Mesendoderm (in vitro differentiated cells): ENCODE measurements at regions not wholly inside any gene's neighbourhood (a gene's known extent, or its start where the extent isn't known, plus 50 kb on each side); places are given as distances from the start of the nearest gene placed in this dataset.
A peak's percentile ranks its signal among the peaks of the same experiment; 100 is the strongest.

ENCODE experiments used
- DNase-seq: peaks from one replicate; pipeline ENCODE4 v3.0.0; 2013
- H2AK5ac ChIP-seq: 2 replicates; pipeline ENCODE4 v1.6.1; 2013; ENCODE audit warnings: low read length, inconsistent platforms
- H2BK120ac ChIP-seq: 2 replicates; pipeline ENCODE4 v1.6.1; 2013; ENCODE audit warnings: low read depth, mild to moderate bottlenecking, low read length, moderate library complexity, mixed read lengths
- H2BK15ac ChIP-seq: replicated peaks from 2 replicates; pipeline ENCODE4 v1.6.1; 2013; ENCODE audit warnings: low read depth, mild to moderate bottlenecking, moderate library complexity
- H2BK5ac ChIP-seq: 2 replicates; pipeline ENCODE4 v1.6.1; 2013; ENCODE audit warnings: low read length, inconsistent platforms
- H3K18ac ChIP-seq: 2 replicates; pipeline ENCODE4 v1.6.1; 2013; ENCODE audit warnings: mild to moderate bottlenecking, low read length, mixed read lengths
- H3K23ac ChIP-seq: one replicate; pipeline ENCODE4 v1.6.1; 2013; ENCODE audit warnings: low read length
- H3K27ac ChIP-seq: 2 replicates; pipeline ENCODE4 v1.5.1; 2013; ENCODE audit warnings: low read depth, mild to moderate bottlenecking, inconsistent platforms, low read length, moderate library complexity
- H3K27me3 ChIP-seq: 2 replicates; pipeline ENCODE4 v1.6.1; 2013; ENCODE audit warnings: low read length, control low read depth, mild to moderate bottlenecking, inconsistent platforms; ENCODE audit not compliant: insufficient read depth, poor library complexity
- H3K36me3 ChIP-seq: 2 replicates; pipeline ENCODE4 v1.6.1; 2013; ENCODE audit warnings: low read length, inconsistent platforms; ENCODE audit not compliant: control insufficient read depth, insufficient read depth
- H3K4ac ChIP-seq: one replicate; pipeline ENCODE4 v1.6.1; 2013; ENCODE audit warnings: low read depth, mild to moderate bottlenecking, low read length, moderate library complexity
- H3K4me1 ChIP-seq: 2 replicates; pipeline ENCODE4 v1.6.1; 2013; ENCODE audit warnings: low read depth, low read length, inconsistent platforms; ENCODE audit not compliant: control insufficient read depth
- H3K4me2 ChIP-seq: 2 replicates; pipeline ENCODE4 v1.6.1; 2013; ENCODE audit warnings: low read length
- H3K4me3 ChIP-seq: 2 replicates; pipeline ENCODE4 v1.5.1; 2013; ENCODE audit warnings: mild to moderate bottlenecking, low read length
- H3K56ac ChIP-seq: one replicate; pipeline ENCODE4 v1.6.1; 2013; ENCODE audit warnings: low read length
- H3K79me1 ChIP-seq: 2 replicates; pipeline ENCODE4 v1.6.1; 2013; ENCODE audit warnings: low read length, inconsistent platforms
- H3K79me2 ChIP-seq: 2 replicates; pipeline ENCODE4 v1.6.1; 2013; ENCODE audit warnings: mild to moderate bottlenecking, low read length; ENCODE audit not compliant: control insufficient read depth, insufficient read depth
- H3K9ac ChIP-seq: 2 replicates; pipeline ENCODE4 v1.6.1; 2013; ENCODE audit warnings: low read length, inconsistent platforms
- H4K5ac ChIP-seq: one replicate; pipeline ENCODE4 v1.6.1; 2013; ENCODE audit warnings: low read length
- H4K8ac ChIP-seq: one replicate; pipeline ENCODE4 v1.6.1; 2013; ENCODE audit warnings: low read depth, mild to moderate bottlenecking, control low read depth, low read length, moderate library complexity
- WGBS: extraction: QIAGEN DNeasy Blood & Tissue Kit; methylation state at CpG from one replicate; pipeline ENCODE4 v1.1.7; 2013; ENCODE audit warnings: low lambda C conversion rate, missing lambda C conversion rate; ENCODE audit not compliant: insufficient coverage; ENCODE audit errors: extremely low coverage; 5-methylcytosine and 5-hydroxymethylcytosine counted together

DNA sequence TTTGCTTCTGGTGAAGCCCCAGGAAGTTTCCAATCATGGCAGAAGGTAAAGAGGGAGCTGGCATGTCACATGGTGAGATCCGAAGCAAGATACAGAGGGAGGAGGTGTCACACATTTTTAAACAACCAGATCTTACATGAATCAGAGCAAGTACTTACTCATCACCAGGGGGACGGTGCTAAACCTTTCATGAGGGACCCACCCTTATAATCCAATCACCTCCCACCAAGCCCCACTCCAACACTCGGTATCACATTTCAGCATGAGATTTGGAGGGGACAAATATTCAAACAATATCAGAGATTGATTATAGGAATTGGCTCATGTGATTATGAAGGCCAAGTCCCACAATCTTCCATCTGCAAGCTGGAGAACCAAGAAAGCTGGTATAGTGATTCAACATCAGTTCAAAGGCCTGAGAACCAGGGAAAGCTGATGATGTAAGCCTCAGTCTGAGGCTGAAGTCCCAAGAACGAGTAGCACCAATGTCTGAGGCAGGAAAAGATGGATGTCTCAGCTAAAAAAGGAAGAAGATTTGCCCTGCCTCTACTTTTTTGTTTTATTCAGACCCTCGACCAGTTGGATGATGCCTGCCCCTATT lies 58.6 kb upstream of the WDFY2 start:
- no peak overlapping the region for H4K5ac ChIP-seq
- H3K36me3 ChIP-seq, result no peaks in the 10 kb centered on the region
- H3K4me3 ChIP-seq, result no peak overlapping the region
- no peak overlapping the region for H3K23ac ChIP-seq
- no peak overlapping the region for H3K18ac ChIP-seq
- H2AK5ac ChIP-seq, result no peak overlapping the region
- H3K56ac ChIP-seq, result no peak overlapping the region
- no peaks in the 10 kb centered on the region for H3K79me1 ChIP-seq
- no peak overlapping the region for H3K4ac ChIP-seq
- no peak overlapping the region for H2BK15ac ChIP-seq
- no peaks in the 10 kb centered on the region for H3K27me3 ChIP-seq
- H3K4me2 ChIP-seq, result no peak overlapping the region
- DNase-seq, result peak; percentile 62
- H3K79me2 ChIP-seq, result no peaks in the 10 kb centered on the region
- no CpG with 5 or more reads among the region's 5 CpGs for WGBS
- H3K4me1 ChIP-seq, result peaks cover 3% of the 10 kb centered on the region
- no peak overlapping the region for H3K27ac ChIP-seq
- H2BK120ac ChIP-seq, result no peak overlapping the region
- no peak overlapping the region for H3K9ac ChIP-seq
- no peak overlapping the region for H2BK5ac ChIP-seq
- no peak overlapping the region for H4K8ac ChIP-seq

DNA sequence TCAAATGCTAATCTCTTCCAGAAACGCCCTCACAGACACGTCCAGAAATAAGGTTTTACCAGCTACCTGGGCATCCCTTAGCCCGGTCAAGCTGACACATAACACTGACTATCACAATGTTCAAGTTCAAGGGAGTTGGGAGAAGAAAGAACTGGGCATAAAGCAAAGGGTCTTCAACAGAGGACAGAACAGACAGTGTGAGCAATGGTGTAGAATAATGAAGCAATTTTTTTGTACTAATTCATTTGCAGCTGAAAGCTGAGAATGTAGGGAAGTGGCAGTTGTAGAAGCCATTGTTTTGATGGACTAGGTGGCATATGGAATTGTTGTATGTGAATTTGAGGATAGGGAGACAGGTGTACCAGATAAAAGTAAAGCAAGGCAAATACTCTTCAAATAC lies 58.1 kb upstream of the WDFY2 start:
- no peak overlapping the region for H2AK5ac ChIP-seq
- no peaks in the 10 kb centered on the region for H3K79me2 ChIP-seq
- no CpG with 5 or more reads among the region's 3 CpGs for WGBS
- DNase-seq, result no peak
- H3K79me1 ChIP-seq, result no peaks in the 10 kb centered on the region
- no peak overlapping the region for H3K23ac ChIP-seq
- H3K18ac ChIP-seq, result no peak overlapping the region
- no peak overlapping the region for H3K4ac ChIP-seq
- no peak overlapping the region for H4K8ac ChIP-seq
- no peak overlapping the region for H3K27ac ChIP-seq
- no peak overlapping the region for H2BK5ac ChIP-seq
- no peak overlapping the region for H3K56ac ChIP-seq
- no peak overlapping the region for H2BK120ac ChIP-seq
- H2BK15ac ChIP-seq, result no peak overlapping the region
- H3K4me3 ChIP-seq, result no peak overlapping the region
- H3K27me3 ChIP-seq, result no peaks in the 10 kb centered on the region
- no peak overlapping the region for H3K4me2 ChIP-seq
- H3K36me3 ChIP-seq, result no peaks in the 10 kb centered on the region
- H3K4me1 ChIP-seq, result peaks cover 3% of the 10 kb centered on the region
- no peak overlapping the region for H3K9ac ChIP-seq
- H4K5ac ChIP-seq, result no peak overlapping the region

DNA sequence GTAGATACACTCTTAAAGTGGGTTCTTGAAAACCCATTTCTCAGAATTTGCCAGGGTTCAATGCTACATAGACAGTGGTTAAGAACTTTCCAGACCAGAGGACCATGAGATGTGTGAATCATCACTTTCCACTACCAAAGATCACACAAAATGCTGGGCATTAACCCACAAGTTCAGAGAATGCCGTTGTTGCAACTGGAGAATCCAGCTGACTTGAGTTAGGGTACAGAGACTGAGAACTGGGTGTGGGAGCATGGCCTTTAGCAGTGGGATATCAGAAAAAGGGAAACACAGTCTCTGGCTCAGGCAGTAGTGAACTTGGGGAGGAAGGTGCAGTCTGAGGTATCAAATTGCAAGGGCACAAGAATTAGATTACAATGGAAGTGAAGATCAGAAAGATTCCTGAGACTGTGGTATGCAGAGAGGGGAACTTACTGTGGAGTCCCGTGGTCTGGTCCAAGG lies 51.5 kb upstream of the WDFY2 start:
- Histone ChIP-seq H3K79me1 (no peaks in the 10 kb centered on the region), H3K23ac (no peak overlapping the region), H2BK5ac (no peak overlapping the region), H4K8ac (no peak overlapping the region), H3K36me3 (no peaks in the 10 kb centered on the region), H2BK120ac (no peak overlapping the region), H3K4ac (no peak overlapping the region), H3K4me3 (no peak overlapping the region), H3K27me3 (no peaks in the 10 kb centered on the region), H3K56ac (no peak overlapping the region), H3K27ac (no peak overlapping the region), H4K5ac (no peak overlapping the region), H3K9ac (no peak overlapping the region), H3K4me1 (no peaks in the 10 kb centered on the region), H3K79me2 (no peaks in the 10 kb centered on the region), H3K18ac (no peak overlapping the region), H2AK5ac (no peak overlapping the region), H2BK15ac (no peak overlapping the region), H3K4me2 (no peak overlapping the region)
- no CpG with 5 or more reads among the region's 2 CpGs for WGBS
- DNase-seq, result peak; percentile 57

DNA sequence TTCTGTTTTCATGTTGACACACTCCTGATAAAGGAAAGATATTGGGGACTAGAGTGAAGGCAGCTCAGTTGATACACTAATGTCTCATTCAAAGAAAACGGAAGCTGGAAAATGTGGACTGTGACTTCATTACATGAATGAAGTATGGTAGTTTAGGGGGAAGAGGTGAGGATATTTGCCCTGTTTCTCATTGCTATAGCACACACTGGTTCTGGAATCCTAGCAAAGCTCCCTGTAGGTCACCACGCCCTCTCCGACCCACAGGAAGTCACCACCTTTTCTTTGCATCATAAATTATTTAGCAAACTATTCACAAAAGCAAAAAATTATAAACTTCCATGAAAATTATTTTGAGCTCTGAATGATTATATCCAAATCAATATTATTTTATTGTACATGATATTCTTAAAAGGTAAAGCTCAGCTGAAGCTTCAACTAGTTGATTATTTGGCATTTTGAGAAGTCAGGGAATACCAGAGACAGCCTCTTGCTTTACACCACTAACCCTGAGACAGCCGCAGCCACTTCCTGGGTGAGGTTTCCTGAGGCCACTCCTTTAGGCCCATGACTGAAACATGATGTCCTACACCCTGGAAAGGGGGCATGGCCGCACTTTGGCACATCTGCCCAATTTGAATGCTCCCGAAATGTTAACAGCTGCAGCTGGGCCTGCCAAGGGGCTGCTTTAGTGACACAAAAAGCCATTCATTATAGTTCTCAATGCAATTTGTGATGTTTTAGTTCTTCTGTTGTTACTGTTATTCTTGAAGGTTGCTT lies 50.0 kb upstream of the WDFY2 start:
- Histone ChIP-seq H3K4me1 (no peaks in the 10 kb centered on the region), H3K9ac (no peak overlapping the region), H3K23ac (no peak overlapping the region), H3K56ac (no peak overlapping the region), H3K27me3 (no peaks in the 10 kb centered on the region), H3K4me2 (no peak overlapping the region), H3K36me3 (no peaks in the 10 kb centered on the region), H3K4ac (no peak overlapping the region), H2BK15ac (no peak overlapping the region), H3K27ac (no peak overlapping the region), H3K79me1 (no peaks in the 10 kb centered on the region), H3K18ac (no peak overlapping the region), H3K4me3 (no peak overlapping the region), H4K8ac (no peak overlapping the region), H2BK120ac (no peak overlapping the region), H2BK5ac (no peak overlapping the region), H4K5ac (no peak overlapping the region), H3K79me2 (no peaks in the 10 kb centered on the region), H2AK5ac (no peak overlapping the region)
- WGBS, result no CpG with 5 or more reads among the region's 6 CpGs
- no peak for DNase-seq
